HCT116 (cell line): ENCODE measurements at regions not wholly inside any gene's neighbourhood (a gene's known extent, or its start where the extent isn't known, plus 50 kb on each side); places are given as distances from the start of the nearest gene placed in this dataset.

ENCODE experiments used
- ATAC-seq: fragments of 200-7000 bp; cut with Tn5 transposase; 2 replicates; pipeline ENCODE4 v1.9.1; 2020; ENCODE audit warnings: mild to moderate bottlenecking, moderate library complexity
- BruUV-seq: library from RNA; stranded (reverse); fragments of 400-500 nt; replicated peaks from 2 replicates; lab custom pipeline; 2021; lab: Mats Ljungman, UMichigan
- CTCF ChIA-PET: fragments of 300-600 bp; sonication (Branson Sonifier 250); formaldehyde crosslinking; loops from one replicate; lab custom pipeline; 2021; ENCODE audit warnings: antibody characterized with exemption; lab: Charles Lee
- POLR2A ChIA-PET: fragments of 300-600, 350-600 bp; sonication (Branson Sonifier 250); formaldehyde crosslinking; loops from one replicate; lab custom pipeline; 2021; ENCODE audit warnings: antibody characterized with exemption; lab: Charles Lee
- RAD21 ChIA-PET, 2 experiments: fragments of 300-600 bp; sonication (Branson Sonifier 250); formaldehyde crosslinking; loops; one replicate each; lab custom pipeline; 2023; ENCODE audit warnings: low total read pairs in 2 of 2; ENCODE audit not compliant: uncharacterized antibody in 2 of 2, unreplicated experiment in 2 of 2, low non-redundant PET in 1 of 2; lab: Charles Lee
- DNase-seq: peaks from one replicate; pipeline ENCODE4 v3.0.0-alpha.2; 2010; ENCODE audit warnings: low read depth, low spot score
- H2AFZ ChIP-seq: fragments of 200-600 bp; shearing (Covaris generic), sonication (generic); 2 replicates; pipeline ENCODE4 v1.6.1; 2017; ENCODE audit warnings: low read depth, mixed run types, mixed read lengths, antibody characterized with exemption, low read length; ENCODE audit not compliant: poor library complexity, severe bottlenecking
- H3K27ac ChIP-seq: 2 replicates; pipeline ENCODE4 v1.5.1; 2012; ENCODE audit warnings: low read depth, low read length
- H3K27me3 ChIP-seq: fragments of 200-600 bp; sonication (generic); 2 replicates; pipeline ENCODE4 v1.6.1; 2016; ENCODE audit warnings: mixed run types, low read length, mixed read lengths; ENCODE audit not compliant: insufficient read depth
- H3K36me3 ChIP-seq, 2 experiments: fragments of 200-500 bp in 1 of 2; fragments of 200-600 bp in 1 of 2; sonication (Bioruptor generic) in 1 of 2; sonication (generic) in 1 of 2; 2 replicates each; pipeline versions ENCODE4 v1.5.1 to v1.6.1; 2014 to 2016; ENCODE audit warnings: low read length in 2 of 2, inconsistent platforms in 1 of 2, mixed read lengths in 1 of 2, mixed run types in 1 of 2; ENCODE audit not compliant: insufficient read depth in 2 of 2, control insufficient read depth in 1 of 2
- H3K4me1 ChIP-seq, 2 experiments: fragments of 200-600 bp in 1 of 2; sonication (generic) in 1 of 2; 2 replicates each; pipeline versions ENCODE4 v1.5.1 to v1.6.1; 2012 to 2017; ENCODE audit warnings: low read length in 2 of 2, inconsistent platforms in 1 of 2, mild to moderate bottlenecking in 1 of 2, mixed read lengths in 1 of 2, mixed run types in 1 of 2, moderate library complexity in 1 of 2; ENCODE audit not compliant: insufficient read depth in 2 of 2, control insufficient read depth in 1 of 2
- H3K4me2 ChIP-seq: fragments of 200-600 bp; sonication (generic); 2 replicates; pipeline ENCODE4 v1.6.1; 2017; ENCODE audit warnings: mixed run types, low read length, mixed read lengths
- H3K4me3 ChIP-seq, 2 experiments: fragments of 200-600 bp in 1 of 2; sonication (generic) in 1 of 2; replicated peaks in 1 of 2; 2 replicates each; pipeline ENCODE4 v1.5.1; 2011 to 2016; ENCODE audit warnings: low read length in 2 of 2, control low read depth in 1 of 2, low read depth in 1 of 2, mild to moderate bottlenecking in 1 of 2, mixed read lengths in 1 of 2, mixed run types in 1 of 2
- H3K79me2 ChIP-seq: fragments of 200-600 bp; sonication (generic); 2 replicates; pipeline ENCODE4 v1.6.1; 2017; ENCODE audit warnings: mild to moderate bottlenecking, mixed run types, low read length, moderate library complexity, mixed read lengths; ENCODE audit not compliant: insufficient read depth
- H3K9ac ChIP-seq: fragments of 200-600 bp; sonication (generic); 2 replicates; pipeline ENCODE4 v1.6.1; 2016; ENCODE audit warnings: low read length, mixed read lengths
- H3K9me2 ChIP-seq: fragments of 200-600 bp; sonication (generic), shearing (Covaris generic); 2 replicates; pipeline ENCODE4 v1.6.1; 2017; ENCODE audit warnings: mixed run types, mild to moderate bottlenecking, moderate library complexity; ENCODE audit not compliant: insufficient read depth
- H3K9me3 ChIP-seq, 2 experiments: fragments of 200-500 bp in 1 of 2; fragments of 200-600 bp in 1 of 2; sonication (Bioruptor generic) in 1 of 2; sonication (generic) in 1 of 2; 2 replicates each; pipeline ENCODE4 v1.6.1; 2014 to 2017; ENCODE audit warnings: low read length in 2 of 2, mixed read lengths in 2 of 2, inconsistent platforms in 1 of 2, low read depth in 1 of 2, mild to moderate bottlenecking in 1 of 2, mixed run types in 1 of 2, moderate library complexity in 1 of 2; ENCODE audit not compliant: control insufficient read depth in 1 of 2, insufficient read depth in 1 of 2
- H4K20me1 ChIP-seq: fragments of 200-600 bp; sonication (generic), shearing (Covaris generic); 2 replicates; pipeline ENCODE4 v1.6.1; 2017; ENCODE audit warnings: mixed run types, mild to moderate bottlenecking, moderate library complexity; ENCODE audit not compliant: insufficient read depth
- CEBPB ChIP-seq: IDR thresholded peaks from 2 replicates; pipeline ENCODE4 v1.6.1; 2012; ENCODE audit warnings: low read depth
- EGR1 ChIP-seq: IDR thresholded peaks from 2 replicates; pipeline ENCODE4 v1.6.1; 2012; ENCODE audit warnings: low read depth
- EZH2 ChIP-seq: fragments of 200-600 bp; sonication (generic); IDR thresholded peaks from 2 replicates; pipeline ENCODE4 v1.6.1; 2017; ENCODE audit warnings: antibody characterized with exemption, mixed run types
- EZH2phosphoT487 ChIP-seq: fragments of 200-600 bp; IDR thresholded peaks from 2 replicates; pipeline ENCODE4 v1.6.1; 2018; ENCODE audit warnings: antibody characterized with exemption, borderline replicate concordance
- POLR2AphosphoS5 ChIP-seq: IDR thresholded peaks from 2 replicates; pipeline ENCODE4 v1.6.1; 2011; ENCODE audit warnings: mild to moderate bottlenecking, low read depth, low read length, moderate library complexity
- RAD21 ChIP-seq: IDR thresholded peaks from 2 replicates; pipeline ENCODE4 v1.6.1; 2012; ENCODE audit warnings: low read depth, mild to moderate bottlenecking
- SRF ChIP-seq: IDR thresholded peaks from 2 replicates; pipeline ENCODE4 v1.6.1; 2012; ENCODE audit warnings: low read depth
- TCF7L2 ChIP-seq: IDR thresholded peaks from 2 replicates; pipeline ENCODE4 v1.7.0; 2011; ENCODE audit warnings: borderline replicate concordance, inconsistent platforms; ENCODE audit not compliant: insufficient read depth, insufficient read length; ENCODE audit errors: extremely low read depth
- ZNF274 ChIP-seq: fragments of 200-500 bp; sonication (Bioruptor generic); IDR thresholded peaks from 2 replicates; pipeline ENCODE4 v1.6.1; 2014; ENCODE audit warnings: mild to moderate bottlenecking, low read depth, low read length, inconsistent platforms
- intact Hi-C: fragments of 100-400 bp; cut with micrococcal nuclease; formaldehyde crosslinking; loops from 2 replicates; pipeline ENCODE4 v1.10.0; 2022

- ChIA-PET RAD21 (no interaction called here), CTCF (no interaction called here), POLR2A (no interaction called here)
- H3K9me3 ChIP-seq: no peaks in the 10 kb centered on the region
- no peak overlapping the region for H3K4me3 ChIP-seq
- ATAC-seq (no peak), DNase-seq (no peak)
- no peak overlapping the region for H3K4me2 ChIP-seq
- no TSS peak for BruUV-seq
- no peak overlapping the region for H3K9ac ChIP-seq
- no peaks in the 10 kb centered on the region for H3K9me2 ChIP-seq
- no peaks in the 10 kb centered on the region for H3K79me2 ChIP-seq
- H3K27ac ChIP-seq: no peak overlapping the region
- no peaks in the 10 kb centered on the region for H4K20me1 ChIP-seq
- no peak overlapping the region for H2AFZ ChIP-seq
- intact Hi-C loops: no loop called here
- TF ChIP-seq CEBPB: no peak
- no peak for TF ChIP-seq EGR1
- TF ChIP-seq TCF7L2: no peak
- TF ChIP-seq EZH2: no peak
- no peak for TF ChIP-seq ZNF274
- TF ChIP-seq EZH2phosphoT487: no peak
- no peak for TF ChIP-seq SRF
- no peak for TF ChIP-seq POLR2AphosphoS5
- H3K4me1 ChIP-seq: peaks cover 0 to 9% of the 10 kb centered on the region in 2 experiments; a peak in 3 of 4 replicates
- no peaks in the 10 kb centered on the region for H3K27me3 ChIP-seq
- H3K36me3 ChIP-seq: no peaks in the 10 kb centered on the region
These were observed 58.2 kb upstream of the CD28 start for GRCh38 chr2:203648273-203648672.

DNA sequence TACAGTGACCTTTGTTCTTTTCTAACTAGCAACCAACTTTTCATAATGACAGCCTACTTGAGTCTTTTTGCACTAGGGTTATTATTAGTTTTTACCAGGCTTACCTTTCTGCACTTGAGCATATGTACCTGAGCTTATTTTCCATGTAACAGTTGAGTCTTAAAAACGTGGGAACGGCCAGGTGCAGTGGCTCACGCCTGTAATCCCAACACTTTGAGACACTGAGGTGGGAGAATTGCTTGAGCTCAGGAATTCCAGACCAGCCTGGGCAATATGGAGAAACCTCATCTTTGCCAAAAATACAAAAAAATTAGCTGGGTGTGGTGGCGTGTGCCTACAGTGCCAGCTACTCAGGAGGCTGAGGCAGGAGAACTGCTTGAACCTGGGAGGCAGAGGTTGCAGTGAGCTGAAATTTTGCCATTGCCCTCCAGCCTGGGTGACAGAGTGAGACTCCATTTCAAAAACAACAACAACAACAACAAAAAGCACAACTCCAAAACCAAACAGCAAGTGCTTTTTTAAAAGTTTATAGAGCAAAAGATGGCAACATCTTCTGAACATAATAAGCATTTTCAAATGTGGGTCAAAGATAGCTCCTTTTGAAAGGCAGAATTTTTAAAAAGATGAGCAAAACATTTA, 57.1 kb upstream of the CD28 start:
- Histone ChIP-seq H3K9me3 (no peaks in the 10 kb centered on the region), H3K79me2 (no peaks in the 10 kb centered on the region), H3K4me2 (no peak overlapping the region), H2AFZ (peak overlapping the region; percentile 90), H3K9me2 (no peaks in the 10 kb centered on the region), H3K4me1 (peaks cover 0 to 9% of the 10 kb centered on the region in 2 experiments; a peak in 3 of 4 replicates), H3K27ac (no peak overlapping the region), H3K4me3 (no peak overlapping the region), H3K27me3 (no peaks in the 10 kb centered on the region), H4K20me1 (no peaks in the 10 kb centered on the region), H3K9ac (no peak overlapping the region), H3K36me3 (no peaks in the 10 kb centered on the region)
- ATAC-seq (no peak), DNase-seq (no peak)
- ChIA-PET CTCF (interaction anchor here (0.8 to 0.9 kb wide), 2 partner anchors 115 to 164 kb away, joined by 4 to 5 read pairs; no protein-coding TSS in a partner anchor), RAD21 (no interaction called here), POLR2A (interaction anchor here (0.6 kb wide), 1 partner anchor 73 kb away, joined by 3 read pairs; no protein-coding TSS in a partner anchor)
- no TSS peak for BruUV-seq
- no peak for TF ChIP-seq CEBPB
- no peak for TF ChIP-seq RAD21
- no peak for TF ChIP-seq EZH2phosphoT487
- intact Hi-C loops: no loop called here
